ENCODE measurements at regions not wholly inside any gene's neighbourhood (a gene's known extent, or its start where the extent isn't known, plus 50 kb on each side); places are given as distances from the start of the nearest gene placed in this dataset.

DNA sequence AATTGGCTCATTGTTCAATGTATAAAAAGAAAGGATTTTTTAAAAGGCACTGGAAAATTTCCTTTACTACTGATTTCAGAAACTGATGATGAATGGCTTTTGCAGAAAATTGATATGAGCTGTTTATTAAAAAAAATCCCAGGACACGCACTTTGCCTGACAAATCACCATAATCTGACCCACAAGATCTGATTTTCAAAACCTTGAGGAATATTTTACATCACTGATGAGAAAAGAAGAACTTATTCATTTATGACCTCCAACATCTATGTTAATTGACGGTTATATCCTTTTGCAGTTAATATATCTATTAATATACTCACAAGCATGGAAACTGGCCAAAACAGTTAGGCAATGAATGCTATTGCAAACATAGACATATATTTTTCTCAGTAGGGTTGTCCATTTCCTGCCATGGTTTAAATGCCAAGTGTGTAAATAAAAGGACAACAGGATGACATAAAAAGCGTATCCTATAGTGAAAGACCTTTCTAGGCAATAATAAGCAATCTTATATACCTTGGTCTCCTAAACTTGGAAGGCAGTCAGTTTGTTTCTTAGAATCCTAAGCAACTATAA, 109.7 kb upstream of the SLC7A14 start:
- Histone ChIP-seq H3K4me3 (ENCODE audit: insufficient read depth, low read depth, low read length) (no peak overlapping the region), H3K9me3 (ENCODE audit: insufficient read depth, low read depth, low read length) (no peaks in the 10 kb centered on the region), H4K20me1 (ENCODE audit: insufficient read depth, low read length) (no peaks in the 10 kb centered on the region), H3K27me3 (ENCODE audit: insufficient read depth, low read length) (no peaks in the 10 kb centered on the region), H3K27ac (ENCODE audit: low read depth, low read length) (no peak overlapping the region), H2AFZ (ENCODE audit: low read depth, low read length) (no peak overlapping the region), H3K4me1 (ENCODE audit: insufficient read depth, low read length) (peaks cover 21% of the 10 kb centered on the region), H3K4me2 (ENCODE audit: low read length) (no peak overlapping the region), H3K79me2 (ENCODE audit: insufficient read depth, low read length) (no peaks in the 10 kb centered on the region), H3K9ac (ENCODE audit: low read length) (no peak overlapping the region), H3K36me3 (ENCODE audit: insufficient read depth, low read length) (no peaks in the 10 kb centered on the region)
- FAIRE-seq (no peak), DNase-seq (ENCODE audit: low read depth) (no peak)
- no peaks in the 10 kb centered on the region for H3K36me3 Mint-ChIP-seq (ENCODE audit: low read depth, unreplicated experiment)
- H3K27me3 Mint-ChIP-seq (ENCODE audit: low read depth, unreplicated experiment): peaks cover 3% of the 10 kb centered on the region
- H3K9me3 Mint-ChIP-seq (ENCODE audit: unreplicated experiment): no peaks in the 10 kb centered on the region
- H3K4me3 Mint-ChIP-seq (ENCODE audit: unreplicated experiment): no peak overlapping the region
- TF ChIP-seq EZH2 (IDR thresholded peaks at IDR 0.05; ENCODE audit: insufficient read depth, low read length): no peak
- TF ChIP-seq, protein P1, sequence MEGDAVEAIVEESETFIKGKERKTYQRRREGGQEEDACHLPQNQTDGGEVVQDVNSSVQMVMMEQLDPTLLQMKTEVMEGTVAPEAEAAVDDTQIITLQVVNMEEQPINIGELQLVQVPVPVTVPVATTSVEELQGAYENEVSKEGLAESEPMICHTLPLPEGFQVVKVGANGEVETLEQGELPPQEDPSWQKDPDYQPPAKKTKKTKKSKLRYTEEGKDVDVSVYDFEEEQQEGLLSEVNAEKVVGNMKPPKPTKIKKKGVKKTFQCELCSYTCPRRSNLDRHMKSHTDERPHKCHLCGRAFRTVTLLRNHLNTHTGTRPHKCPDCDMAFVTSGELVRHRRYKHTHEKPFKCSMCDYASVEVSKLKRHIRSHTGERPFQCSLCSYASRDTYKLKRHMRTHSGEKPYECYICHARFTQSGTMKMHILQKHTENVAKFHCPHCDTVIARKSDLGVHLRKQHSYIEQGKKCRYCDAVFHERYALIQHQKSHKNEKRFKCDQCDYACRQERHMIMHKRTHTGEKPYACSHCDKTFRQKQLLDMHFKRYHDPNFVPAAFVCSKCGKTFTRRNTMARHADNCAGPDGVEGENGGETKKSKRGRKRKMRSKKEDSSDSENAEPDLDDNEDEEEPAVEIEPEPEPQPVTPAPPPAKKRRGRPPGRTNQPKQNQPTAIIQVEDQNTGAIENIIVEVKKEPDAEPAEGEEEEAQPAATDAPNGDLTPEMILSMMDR (IDR thresholded peaks at IDR 0.05; ENCODE audit: insufficient read depth, low read depth, low read length): no peak
- H3K27ac Mint-ChIP-seq (ENCODE audit: unreplicated experiment): no peak overlapping the region
- peaks cover 11% of the 10 kb centered on the region for H3K4me1 Mint-ChIP-seq (ENCODE audit: low read depth, unreplicated experiment)

DNA sequence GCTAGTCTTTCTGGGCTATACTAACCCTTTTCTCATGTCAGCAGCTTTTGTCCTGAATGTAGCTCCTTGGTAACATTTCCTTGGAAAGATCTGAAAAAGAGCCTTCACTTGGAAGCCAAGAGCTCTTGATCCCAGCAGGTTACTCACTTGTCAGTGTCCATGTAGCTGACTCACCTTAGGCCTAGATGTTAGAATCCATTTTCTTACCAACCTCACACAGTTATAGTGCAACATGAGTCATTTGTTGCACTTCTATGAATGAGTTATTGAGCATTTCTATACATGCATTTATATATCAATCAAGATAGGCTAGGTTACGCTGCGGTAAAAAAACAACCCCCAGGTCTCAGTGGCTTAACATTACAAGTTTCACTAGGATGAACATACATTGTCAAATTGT, 106.8 kb upstream of the SLC7A14 start:
- Mint-ChIP-seq H3K36me3 (ENCODE audit: low read depth, unreplicated experiment) (no peaks in the 10 kb centered on the region), H3K4me1 (ENCODE audit: low read depth, unreplicated experiment) (peaks cover 35% of the 10 kb centered on the region), H3K4me3 (ENCODE audit: unreplicated experiment) (no peak overlapping the region), H3K27ac (ENCODE audit: unreplicated experiment) (no peak overlapping the region), H3K27me3 (ENCODE audit: low read depth, unreplicated experiment) (peaks cover 3% of the 10 kb centered on the region), H3K9me3 (ENCODE audit: unreplicated experiment) (peaks cover 2% of the 10 kb centered on the region)
- no peak for DNase-seq (ENCODE audit: low read depth)
- Histone ChIP-seq H3K4me2 (ENCODE audit: low read length) (no peak overlapping the region), H4K20me1 (ENCODE audit: insufficient read depth, low read length) (no peaks in the 10 kb centered on the region), H2AFZ (ENCODE audit: low read depth, low read length) (no peak overlapping the region), H3K4me1 (ENCODE audit: insufficient read depth, low read length) (peaks cover 25% of the 10 kb centered on the region), H3K79me2 (ENCODE audit: insufficient read depth, low read length) (no peaks in the 10 kb centered on the region), H3K36me3 (ENCODE audit: insufficient read depth, low read length) (no peaks in the 10 kb centered on the region), H3K4me3 (ENCODE audit: insufficient read depth, low read depth, low read length) (no peak overlapping the region), H3K9ac (ENCODE audit: low read length) (no peak overlapping the region), H3K9me3 (ENCODE audit: insufficient read depth, low read depth, low read length) (no peaks in the 10 kb centered on the region), H3K27me3 (ENCODE audit: insufficient read depth, low read length) (no peaks in the 10 kb centered on the region), H3K27ac (ENCODE audit: low read depth, low read length) (no peak overlapping the region)
- TF ChIP-seq, protein P1 (IDR thresholded peaks at IDR 0.05; ENCODE audit: insufficient read depth, low read depth, low read length): no peak
- no peak for TF ChIP-seq EZH2 (IDR thresholded peaks at IDR 0.05; ENCODE audit: insufficient read depth, low read length)
- no peak for FAIRE-seq

DNA sequence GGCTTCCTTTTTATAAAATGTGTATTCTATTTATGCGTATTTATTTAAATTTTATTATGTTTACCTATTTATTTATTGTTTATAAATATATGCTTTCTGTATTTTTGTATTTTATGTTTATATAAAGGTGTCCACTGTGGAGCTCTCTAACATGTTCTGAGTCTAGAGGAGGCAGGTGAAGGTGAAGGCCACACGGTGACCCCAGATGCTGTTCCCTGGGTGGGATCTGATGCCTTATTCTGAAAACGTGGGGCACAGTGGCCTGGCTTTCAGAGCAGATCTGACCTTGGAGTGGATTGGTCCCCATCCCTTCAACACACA, 104.7 kb upstream of the SLC7A14 start:
- Mint-ChIP-seq H3K27ac (ENCODE audit: unreplicated experiment) (no peak overlapping the region), H3K36me3 (ENCODE audit: low read depth, unreplicated experiment) (no peaks in the 10 kb centered on the region), H3K4me1 (ENCODE audit: low read depth, unreplicated experiment) (peaks cover 37% of the 10 kb centered on the region), H3K27me3 (ENCODE audit: low read depth, unreplicated experiment) (no peaks in the 10 kb centered on the region), H3K4me3 (ENCODE audit: unreplicated experiment) (no peak overlapping the region), H3K9me3 (ENCODE audit: unreplicated experiment) (peaks cover 2% of the 10 kb centered on the region)
- Histone ChIP-seq H3K4me3 (ENCODE audit: insufficient read depth, low read depth, low read length) (no peak overlapping the region), H3K27ac (ENCODE audit: low read depth, low read length) (no peak overlapping the region), H3K4me1 (ENCODE audit: insufficient read depth, low read length) (peaks cover 20% of the 10 kb centered on the region), H3K36me3 (ENCODE audit: insufficient read depth, low read length) (no peaks in the 10 kb centered on the region), H3K9ac (ENCODE audit: low read length) (no peak overlapping the region), H3K9me3 (ENCODE audit: insufficient read depth, low read depth, low read length) (no peaks in the 10 kb centered on the region), H3K27me3 (ENCODE audit: insufficient read depth, low read length) (no peaks in the 10 kb centered on the region), H2AFZ (ENCODE audit: low read depth, low read length) (no peak overlapping the region), H3K79me2 (ENCODE audit: insufficient read depth, low read length) (no peaks in the 10 kb centered on the region), H4K20me1 (ENCODE audit: insufficient read depth, low read length) (no peaks in the 10 kb centered on the region), H3K4me2 (ENCODE audit: low read length) (no peak overlapping the region)
- DNase-seq (ENCODE audit: low read depth) (no peak), FAIRE-seq (no peak)
- TF ChIP-seq EZH2 (IDR thresholded peaks at IDR 0.05; ENCODE audit: insufficient read depth, low read length): no peak
- TF ChIP-seq, protein P1 (IDR thresholded peaks at IDR 0.05; ENCODE audit: insufficient read depth, low read depth, low read length): no peak
